AG04449 (cell line): ENCODE measurements at regions not wholly inside any gene's neighbourhood (a gene's known extent, or its start where the extent isn't known, plus 50 kb on each side); places are given as distances from the start of the nearest gene placed in this dataset.
"Not testable (repeated sequence)": the region's sequence is repeated elsewhere in the genome, so short reads cannot be mapped to it uniquely, and the experiment has no call there.

Source experiments
- CTCF ChIA-PET: fragments of 350-600 bp; formaldehyde crosslinking; extraction: SDS; loops from one replicate; lab custom pipeline; 2021; ENCODE audit warnings: antibody characterized with exemption; lab: Yijun Ruan, JAX
- POLR2A ChIA-PET: fragments of 400-600, 350-600 bp; formaldehyde crosslinking; extraction: SDS; loops from one replicate; lab custom pipeline; 2020; ENCODE audit warnings: antibody characterized with exemption, inconsistent platforms; lab: Yijun Ruan, JAX
- DNase-seq: peaks from one replicate; pipeline ENCODE4 v3.0.0-alpha.2; 2010; ENCODE audit warnings: low read depth, low spot score
- H3K4me3 ChIP-seq: 2 replicates; pipeline ENCODE4 v1.5.1; 2011; ENCODE audit warnings: low read depth, mild to moderate bottlenecking, control low read depth, low read length
- TF ChIP-seq, protein P1 (sequence below): IDR thresholded peaks from one replicate; pipeline ENCODE4 v1.5.1; 2011; ENCODE audit warnings: mild to moderate bottlenecking, moderate library complexity, low read length, control low read depth, inconsistent platforms; ENCODE audit not compliant: insufficient read depth; ENCODE audit errors: missing control alignments

DNA sequence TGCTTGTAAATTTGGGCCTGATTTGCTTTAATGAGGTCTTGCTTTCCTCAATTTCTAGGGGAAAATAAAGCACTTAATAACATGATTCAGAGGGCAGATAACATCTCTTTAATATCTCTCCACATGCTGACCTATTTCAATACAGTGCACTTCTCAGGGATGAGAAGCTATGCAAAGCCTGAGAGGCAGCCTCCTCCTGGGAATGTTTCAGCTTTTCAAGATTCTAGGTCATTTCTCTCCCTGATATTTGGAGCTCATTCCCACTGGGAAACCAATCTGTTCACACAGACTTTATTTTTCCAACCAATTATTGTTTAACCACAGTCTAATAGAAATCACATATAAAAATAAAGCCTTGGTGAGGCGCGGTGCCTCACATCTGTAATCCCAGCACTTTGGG, 67.0 kb upstream of the LSAMP start:
- H3K4me3 ChIP-seq = no peak overlapping the region
- ChIA-PET POLR2A (no interaction called here), CTCF (no interaction called here)
- TF ChIP-seq, protein P1, sequence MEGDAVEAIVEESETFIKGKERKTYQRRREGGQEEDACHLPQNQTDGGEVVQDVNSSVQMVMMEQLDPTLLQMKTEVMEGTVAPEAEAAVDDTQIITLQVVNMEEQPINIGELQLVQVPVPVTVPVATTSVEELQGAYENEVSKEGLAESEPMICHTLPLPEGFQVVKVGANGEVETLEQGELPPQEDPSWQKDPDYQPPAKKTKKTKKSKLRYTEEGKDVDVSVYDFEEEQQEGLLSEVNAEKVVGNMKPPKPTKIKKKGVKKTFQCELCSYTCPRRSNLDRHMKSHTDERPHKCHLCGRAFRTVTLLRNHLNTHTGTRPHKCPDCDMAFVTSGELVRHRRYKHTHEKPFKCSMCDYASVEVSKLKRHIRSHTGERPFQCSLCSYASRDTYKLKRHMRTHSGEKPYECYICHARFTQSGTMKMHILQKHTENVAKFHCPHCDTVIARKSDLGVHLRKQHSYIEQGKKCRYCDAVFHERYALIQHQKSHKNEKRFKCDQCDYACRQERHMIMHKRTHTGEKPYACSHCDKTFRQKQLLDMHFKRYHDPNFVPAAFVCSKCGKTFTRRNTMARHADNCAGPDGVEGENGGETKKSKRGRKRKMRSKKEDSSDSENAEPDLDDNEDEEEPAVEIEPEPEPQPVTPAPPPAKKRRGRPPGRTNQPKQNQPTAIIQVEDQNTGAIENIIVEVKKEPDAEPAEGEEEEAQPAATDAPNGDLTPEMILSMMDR = no peak
- no peak for DNase-seq

GRCh38 chr3:116512931-116513330, 67.6 kb upstream of the LSAMP start:
- TF ChIP-seq, protein P1 = no peak
- ChIA-PET CTCF (interaction anchor here (0.6 kb wide), 1 partner anchor 56 kb away, joined by 3 read pairs; no protein-coding TSS in a partner anchor), POLR2A (no interaction called here)
- DNase-seq = no peak
- no peak overlapping the region for H3K4me3 ChIP-seq

- no peak overlapping the region for H3K4me3 ChIP-seq
- TF ChIP-seq, protein P1 = no peak
- DNase-seq = no peak
- ChIA-PET POLR2A (no interaction called here), CTCF (no interaction called here)
These were observed 70.7 kb upstream of the LSAMP start for GRCh38 chr3:116515973-116516372.

- DNase-seq = no peak
- no peak overlapping the region for H3K4me3 ChIP-seq
- TF ChIP-seq, protein P1 = no peak
- POLR2A ChIA-PET = no interaction called here
- CTCF ChIA-PET = no interaction called here
These were observed 72.0 kb upstream of the LSAMP start for GRCh38 chr3:116517308-116517707.

- DNase-seq, H3K4me3 ChIP-seq, POLR2A ChIA-PET, CTCF ChIA-PET: not testable (repeated sequence)
These were observed 73.8 kb upstream of the LSAMP start for GRCh38 chr3:116519101-116519500.

DNA sequence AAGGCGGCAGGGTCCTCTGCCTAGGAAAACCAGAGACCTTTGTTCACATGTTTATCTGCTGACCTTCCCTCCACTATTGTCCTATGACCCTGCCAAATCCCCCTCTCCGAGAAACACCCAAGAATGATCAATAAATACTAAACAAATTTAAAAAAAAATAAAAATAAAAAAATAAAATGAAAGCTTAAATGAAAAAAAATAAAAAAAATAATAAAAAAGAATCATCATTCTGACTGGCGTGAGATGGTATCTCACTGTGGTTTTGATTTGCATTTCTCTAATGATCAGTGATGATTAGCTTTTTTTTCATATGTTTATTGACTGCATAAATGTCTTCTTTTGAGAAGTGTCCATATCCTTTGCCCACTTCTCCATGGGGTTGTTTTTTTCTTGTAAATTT, 74.5 kb upstream of the LSAMP start:
- DNase-seq, CTCF ChIA-PET, H3K4me3 ChIP-seq, POLR2A ChIA-PET: not testable (repeated sequence)

GRCh38 chr3:116524453-116525210, 79.3 kb upstream of the LSAMP start:
- TF ChIP-seq, protein P1 = no peak
- POLR2A ChIA-PET = no interaction called here
- no peak for DNase-seq
- no peak overlapping the region for H3K4me3 ChIP-seq
- CTCF ChIA-PET = no interaction called here
